Lung (tissue), 11 donors: ENCODE measurements at regions not wholly inside any gene's neighbourhood (a gene's known extent, or its start where the extent isn't known, plus 50 kb on each side); places are given as distances from the start of the nearest gene placed in this dataset.

Experiments used
- ATAC-seq: fragments of 200-7000 bp; cut with Tn5 transposase; one replicate; pipeline ENCODE4 v1.9.1; 2020; ENCODE audit warnings: moderate number of reproducible peaks; ENCODE audit not compliant: insufficient read depth, low FRiP score
- DNase-seq, 3 donors: peaks; one replicate each; pipeline ENCODE4 v3.0.0-alpha.2; 2013 to 2017
- H3K27ac ChIP-seq, 2 donors: one replicate each; pipeline ENCODE4 v1.5.1; 2013; ENCODE audit warnings: mild to moderate bottlenecking in 2 of 2, moderate library complexity in 2 of 2, control low read depth in 1 of 2, inconsistent platforms in 1 of 2, low read depth in 1 of 2, low read length in 1 of 2
- H3K27me3 ChIP-seq, 3 donors: one replicate each; pipeline ENCODE4 v1.5.1; 2013; ENCODE audit warnings: low read length in 2 of 3; ENCODE audit not compliant: control insufficient read depth in 3 of 3, insufficient read depth in 3 of 3
- H3K36me3 ChIP-seq, 4 donors: one replicate each; pipeline ENCODE4 v1.5.1; 2013; ENCODE audit warnings: low read length in 4 of 4, mild to moderate bottlenecking in 1 of 4, moderate library complexity in 1 of 4; ENCODE audit not compliant: control insufficient read depth in 4 of 4, insufficient read depth in 4 of 4
- H3K4me1 ChIP-seq, 5 donors: one replicate each; pipeline ENCODE4 v1.5.1; 2013; ENCODE audit warnings: low read length in 5 of 5, mild to moderate bottlenecking in 2 of 5, moderate library complexity in 1 of 5; ENCODE audit not compliant: control insufficient read depth in 5 of 5, insufficient read depth in 5 of 5
- H3K4me3 ChIP-seq: one replicate; pipeline ENCODE4 v1.5.1; 2013; ENCODE audit warnings: mild to moderate bottlenecking, control low read depth, moderate library complexity
- H3K9ac ChIP-seq, 2 donors: one replicate each; pipeline ENCODE4 v1.5.1; 2013; ENCODE audit warnings: low read length in 2 of 2, control low read depth in 1 of 2; ENCODE audit not compliant: insufficient read depth in 1 of 2
- H3K9me3 ChIP-seq, 4 donors: one replicate each; pipeline ENCODE4 v1.5.1; 2013; ENCODE audit warnings: low read length in 3 of 4, mild to moderate bottlenecking in 1 of 4, moderate library complexity in 1 of 4; ENCODE audit not compliant: control insufficient read depth in 4 of 4, insufficient read depth in 3 of 4
- CTCF ChIP-seq: IDR thresholded peaks from 2 replicates; pipeline ENCODE4 v1.5.1; 2012; ENCODE audit warnings: mild to moderate bottlenecking; ENCODE audit errors: control extremely low read depth, extremely low read depth
- WGBS, 2 donors: extraction: QIAGEN DNeasy Blood & Tissue Kit; methylation state at CpG; one replicate each; pipeline ENCODE4 v1.1.7; 2013; 5-methylcytosine and 5-hydroxymethylcytosine counted together
- donor health status: control.
- donor health status: control.
- donor health status: Bipolar disorder and iron deficiency.
- donor health status: healthy.
- donor health status: DM: yes; HTN: yes; CAD: no.

DNA sequence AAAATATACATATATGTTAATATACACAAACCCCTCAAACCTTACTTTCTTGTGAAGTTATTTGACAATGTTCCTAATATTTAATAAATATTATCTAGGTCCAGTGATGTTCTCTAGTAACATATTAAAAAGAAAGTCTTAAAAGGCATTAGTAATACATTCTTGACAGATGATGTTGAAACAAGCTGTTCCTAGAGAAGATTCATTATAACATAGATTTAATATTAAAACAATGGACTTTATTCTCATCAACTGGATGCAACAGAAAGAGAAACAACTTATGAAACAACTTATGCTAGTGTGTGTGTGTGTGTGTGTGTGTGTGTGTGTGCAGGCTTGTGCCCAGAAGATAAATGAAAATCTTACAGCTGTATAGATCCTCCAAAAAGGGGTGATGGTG lies 68.5 kb upstream of the PLXNA2 start:
- Histone ChIP-seq H3K9me3 (peaks cover 0 to 2% (median 0%) of the 10 kb centered on the region in 4 donors), H3K27me3 (no peaks in the 10 kb centered on the region), H3K4me1 (peaks cover 0 to 16% (median 0%) of the 10 kb centered on the region in 5 donors), H3K27ac (no peak overlapping the region), H3K4me3 (no peak overlapping the region), H3K36me3 (no peaks in the 10 kb centered on the region), H3K9ac (no peak overlapping the region)
- DNase-seq = no peak
- TF ChIP-seq CTCF = no peak
- no peak for ATAC-seq

GRCh38 chr1:208314431-208314830 lies 70.2 kb upstream of the PLXNA2 start:
- no peaks in the 10 kb centered on the region for H3K36me3 ChIP-seq
- no peak for DNase-seq
- ATAC-seq = no peak
- H3K27me3 ChIP-seq = no peaks in the 10 kb centered on the region
- TF ChIP-seq CTCF = no peak
- peaks cover 0 to 2% (median 0%) of the 10 kb centered on the region in 4 donors for H3K9me3 ChIP-seq
- peaks cover 0 to 16% (median 0%) of the 10 kb centered on the region in 5 donors for H3K4me1 ChIP-seq
- 70 to 83% methylated on average over 2 of the region's 2 CpGs for WGBS, 2 donors
- H3K4me3 ChIP-seq = no peak overlapping the region
- H3K27ac ChIP-seq = no peak overlapping the region
- no peak overlapping the region for H3K9ac ChIP-seq

DNA sequence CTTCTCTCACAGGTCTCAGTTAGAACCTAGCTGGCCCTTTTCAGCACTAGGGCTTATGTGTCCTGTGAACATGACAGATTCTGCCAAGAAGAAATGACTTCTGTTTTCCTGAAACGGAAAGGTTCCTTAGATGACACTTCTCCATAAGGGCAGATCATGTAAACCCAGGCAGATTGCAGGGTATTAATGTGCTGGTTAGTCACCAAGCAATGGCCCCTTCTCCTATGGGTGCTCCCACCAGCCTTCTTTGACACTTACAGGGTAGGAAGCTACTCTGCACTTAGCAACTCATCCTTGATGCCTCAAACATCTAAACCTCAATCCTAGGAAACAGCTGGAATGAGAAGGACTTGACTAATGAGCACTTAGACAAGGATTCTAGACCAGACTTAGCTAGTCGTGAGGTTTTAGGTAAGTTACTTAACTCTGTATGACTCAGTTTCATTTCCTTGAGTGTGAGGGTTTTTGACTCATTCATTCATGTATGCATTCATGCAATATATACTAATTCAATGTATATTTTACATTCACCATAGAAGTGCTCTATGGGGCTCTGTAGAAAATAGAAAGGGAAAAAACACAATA lies 74.1 kb upstream of the PLXNA2 start:
- Histone ChIP-seq H3K4me3 (no peak overlapping the region), H3K9ac (no peak overlapping the region), H3K9me3 (peaks cover 0 to 2% (median 0%) of the 10 kb centered on the region in 4 donors), H3K27me3 (no peaks in the 10 kb centered on the region), H3K27ac (no peak overlapping the region), H3K36me3 (no peaks in the 10 kb centered on the region), H3K4me1 (peaks cover 0 to 10% (median 0%) of the 10 kb centered on the region in 5 donors)
- no peak for TF ChIP-seq CTCF
- 81 to 84% methylated on average over 2 of the region's 2 CpGs for WGBS, 2 donors
- DNase-seq (no peak), ATAC-seq (no peak)

DNA sequence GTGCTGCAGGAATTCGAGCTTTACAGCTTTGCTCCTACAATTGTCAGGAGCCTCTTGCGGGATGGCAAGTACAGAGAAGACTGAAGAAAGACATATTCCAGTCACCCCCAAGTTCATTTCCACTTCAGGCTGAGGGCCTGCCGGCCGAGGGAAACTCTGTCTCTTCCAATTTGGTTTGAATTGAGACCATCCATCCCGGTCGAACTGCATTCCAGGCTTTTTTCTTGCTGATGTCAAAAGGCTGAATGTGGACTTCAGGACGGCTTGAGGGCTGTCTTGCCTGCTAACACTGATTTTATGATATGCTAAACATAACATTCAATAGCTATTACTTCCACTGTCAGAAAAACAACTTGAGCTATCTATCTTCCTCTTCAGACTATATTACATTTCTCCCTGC lies 79.8 kb upstream of the PLXNA2 start:
- Histone ChIP-seq H3K27me3 (peaks cover 0 to 3% (median 0%) of the 10 kb centered on the region in 3 donors), H3K27ac (no peak overlapping the region), H3K4me3 (no peak overlapping the region), H3K9ac (no peak overlapping the region), H3K9me3 (peaks cover 0 to 4% (median 0%) of the 10 kb centered on the region in 4 donors), H3K4me1 (peaks cover 0 to 4% (median 0%) of the 10 kb centered on the region in 5 donors), H3K36me3 (no peaks in the 10 kb centered on the region)
- DNase-seq = peak in 1 of 3 donors; percentile 41
- no peak for TF ChIP-seq CTCF
- WGBS, 2 donors = 56 to 74% methylated on average over 7 of the region's 7 CpGs
- ATAC-seq = no peak
